ENCODE measurements at regions not wholly inside any gene's neighbourhood (a gene's known extent, or its start where the extent isn't known, plus 50 kb on each side); places are given as distances from the start of the nearest gene placed in this dataset.
A peak's percentile ranks its signal among the peaks of the same experiment; 100 is the strongest.

- H3K27me3 ChIP-seq = no peaks in the 10 kb centered on the region
- intact Hi-C loops (cut with DNase I) = no loop called here
- H3K9me3 ChIP-seq = no peaks in the 10 kb centered on the region
- DNase-seq = no peak
- FAIRE-seq = no peak
- no peaks in the 10 kb centered on the region for H3K4me1 ChIP-seq
- no peaks in the 10 kb centered on the region for H3K36me3 ChIP-seq
- TF ChIP-seq CTCF (IDR thresholded peaks at IDR 0.05) = no peak
- no peak overlapping the region for H3K27ac ChIP-seq
- no peak for ATAC-seq
- H3K4me3 ChIP-seq = no peak overlapping the region
- WGBS, 2 donors = 58% methylated on average over 2 of the region's 2 CpGs
Measured at GRCh38 chr4:36786519-36786918, 458.0 kb upstream of the NWD2 start.

GRCh38 chr4:36794716-36795115 lies 449.8 kb upstream of the NWD2 start:
- Histone ChIP-seq H3K36me3 (no peaks in the 10 kb centered on the region), H3K9me3 (no peaks in the 10 kb centered on the region), H3K27ac (no peak overlapping the region), H3K4me1 (no peaks in the 10 kb centered on the region), H3K4me3 (no peak overlapping the region), H3K27me3 (no peaks in the 10 kb centered on the region)
- no peak for TF ChIP-seq CTCF (IDR thresholded peaks at IDR 0.05)
- no peak for ATAC-seq
- DNase-seq = no peak
- WGBS, 2 donors = 42 to 63% methylated on average over 1 of the region's 1 CpG
- FAIRE-seq = no peak
- intact Hi-C loops (cut with DNase I) = no loop called here

- TF ChIP-seq CTCF (IDR thresholded peaks at IDR 0.05) = no peak
- no peaks in the 10 kb centered on the region for H3K36me3 ChIP-seq
- intact Hi-C loops (cut with DNase I) = no loop called here
- DNase-seq (no peak), FAIRE-seq (no peak), ATAC-seq (no peak)
- no peaks in the 10 kb centered on the region for H3K4me1 ChIP-seq
- H3K27me3 ChIP-seq = peaks cover 0 to 5% (median 2%) of the 10 kb centered on the region in 4 donors
- no peaks in the 10 kb centered on the region for H3K9me3 ChIP-seq
- H3K4me3 ChIP-seq = no peak overlapping the region
- no peak overlapping the region for H3K27ac ChIP-seq
Measured at GRCh38 chr4:36812149-36812548, 432.4 kb upstream of the NWD2 start.

GRCh38 chr4:36815536-36815935 lies 429.0 kb upstream of the NWD2 start:
- Histone ChIP-seq H3K27ac (no peak overlapping the region), H3K4me3 (no peak overlapping the region), H3K4me1 (no peaks in the 10 kb centered on the region), H3K9me3 (no peaks in the 10 kb centered on the region), H3K36me3 (no peaks in the 10 kb centered on the region), H3K27me3 (peaks cover 0 to 5% (median 0%) of the 10 kb centered on the region in 4 donors)
- ATAC-seq (no peak), DNase-seq (no peak), FAIRE-seq (no peak)
- TF ChIP-seq CTCF (IDR thresholded peaks at IDR 0.05) = no peak
- 37 to 40% methylated on average over 4 of the region's 4 CpGs for WGBS, 2 donors
- intact Hi-C loops (cut with DNase I) = no loop called here

GRCh38 chr4:36823199-36823967 lies 421.2 kb upstream of the NWD2 start:
- no peak for ATAC-seq
- H3K4me1 ChIP-seq = no peaks in the 10 kb centered on the region
- H3K4me3 ChIP-seq = no peak overlapping the region
- WGBS, 2 donors = 71 to 81% methylated on average over 12 of the region's 12 CpGs
- FAIRE-seq = no peak
- peak in 3 of 6 donors; percentile 18 to 52 (median 51) for DNase-seq
- no peak for TF ChIP-seq CTCF (IDR thresholded peaks at IDR 0.05)
- no peaks in the 10 kb centered on the region for H3K36me3 ChIP-seq
- H3K27me3 ChIP-seq = no peaks in the 10 kb centered on the region
- no peaks in the 10 kb centered on the region for H3K9me3 ChIP-seq
- no peak overlapping the region for H3K27ac ChIP-seq
- intact Hi-C loops (cut with DNase I) = no loop called here
